CD4-positive, alpha-beta T cell treated with Interleukin-15 for 4 hours (primary cell): ENCODE measurements at regions not wholly inside any gene's neighbourhood (a gene's known extent, or its start where the extent isn't known, plus 50 kb on each side); places are given as distances from the start of the nearest gene placed in this dataset.

Experiments
- DNase-seq: peaks from one replicate; pipeline ENCODE4 v3.0.0-alpha.2; 2020; ENCODE audit warnings: low spot score

- DNase-seq = no peak
These were observed 726.0 kb upstream of the ZNF385D start for GRCh38 chr3:22476976-22477375.

GRCh38 chr3:22485954-22486353, 717.2 kb upstream of the UBE2E2 start:
- no peak for DNase-seq

GRCh38 chr3:22490747-22491146, 712.4 kb upstream of the UBE2E2 start:
- DNase-seq = no peak

GRCh38 chr3:22491344-22491743, 711.8 kb upstream of the UBE2E2 start:
- DNase-seq = no peak

- DNase-seq = no peak
These were observed 710.8 kb upstream of the UBE2E2 start for GRCh38 chr3:22492342-22492741.

GRCh38 chr3:22495241-22495640, 707.9 kb upstream of the UBE2E2 start:
- DNase-seq = no peak

GRCh38 chr3:22495791-22496190, 707.3 kb upstream of the UBE2E2 start:
- DNase-seq = no peak

- no peak for DNase-seq
These were observed 706.5 kb upstream of the UBE2E2 start for GRCh38 chr3:22496641-22497040.

GRCh38 chr3:22506871-22507270, 696.3 kb upstream of the UBE2E2 start:
- DNase-seq = no peak

GRCh38 chr3:22507709-22508108, 695.4 kb upstream of the UBE2E2 start:
- DNase-seq = no peak

- DNase-seq = no peak
These were observed 679.2 kb upstream of the UBE2E2 start for GRCh38 chr3:22523925-22524324.

GRCh38 chr3:22526266-22526837, 676.8 kb upstream of the UBE2E2 start:
- no peak for DNase-seq

- no peak for DNase-seq
These were observed 666.6 kb upstream of the UBE2E2 start for GRCh38 chr3:22536541-22536940.

GRCh38 chr3:22537560-22537959, 665.6 kb upstream of the UBE2E2 start:
- no peak for DNase-seq

GRCh38 chr3:22542311-22542710, 660.8 kb upstream of the UBE2E2 start:
- DNase-seq = no peak

GRCh38 chr3:22555753-22556435, 647.2 kb upstream of the UBE2E2 start:
- DNase-seq = no peak

GRCh38 chr3:22565393-22565792, 637.7 kb upstream of the UBE2E2 start:
- DNase-seq = no peak

- DNase-seq = no peak
These were observed 634.8 kb upstream of the UBE2E2 start for GRCh38 chr3:22568285-22568684.

- no peak for DNase-seq
These were observed 633.6 kb upstream of the UBE2E2 start for GRCh38 chr3:22569570-22569969.

GRCh38 chr3:22581007-22581406, 622.1 kb upstream of the UBE2E2 start:
- DNase-seq = no peak

- no peak for DNase-seq
These were observed 620.9 kb upstream of the UBE2E2 start for GRCh38 chr3:22582266-22582665.

- DNase-seq = no peak
These were observed 617.6 kb upstream of the UBE2E2 start for GRCh38 chr3:22585504-22585903.

GRCh38 chr3:22585911-22586310, 617.2 kb upstream of the UBE2E2 start:
- no peak for DNase-seq

- no peak for DNase-seq
These were observed 615.7 kb upstream of the UBE2E2 start for GRCh38 chr3:22587446-22587845.
